NK-92 treated with Interleukin-12 subunit alpha and Interleukin-12 subunit beta, amount 100 ng/mL, for 24 hours (cell line): ENCODE measurements at regions not wholly inside any gene's neighbourhood (a gene's known extent, or its start where the extent isn't known, plus 50 kb on each side); places are given as distances from the start of the nearest gene placed in this dataset.
"Not testable (repeated sequence)": the region's sequence is repeated elsewhere in the genome, so short reads cannot be mapped to it uniquely, and the experiment has no call there.

Experiments
- DNase-seq: peaks from one replicate; lab custom pipeline; 2025; lab: John Stamatoyannopoulos, UW

- DNase-seq, result no peak
Observed at GRCh38 chr18:59800897-59801296, 98.9 kb upstream of the PMAIP1 start.

- DNase-seq, result no peak
Observed at GRCh38 chr18:59799383-59800015, 100.3 kb upstream of the PMAIP1 start.

DNA sequence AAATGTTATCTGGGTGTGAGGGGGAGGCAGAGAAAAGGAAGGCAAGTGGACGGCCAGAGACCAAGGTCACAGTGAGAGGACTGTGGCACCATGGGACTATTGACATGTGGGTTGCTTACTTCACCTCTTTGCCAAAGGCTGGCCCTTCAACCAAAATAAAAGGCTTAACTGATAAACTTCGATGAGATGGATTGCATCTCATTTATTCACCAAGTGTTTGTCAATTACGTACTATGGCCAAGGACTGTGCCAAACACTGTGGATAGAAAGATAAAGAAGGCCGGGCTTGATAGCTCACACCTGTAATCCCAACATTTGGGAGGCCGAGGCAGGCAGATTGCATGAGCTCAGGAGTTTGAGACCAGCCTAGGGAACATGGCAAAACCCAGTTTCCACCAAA lies 98.7 kb upstream of the CCBE1 start:
- DNase-seq, result no peak

DNA sequence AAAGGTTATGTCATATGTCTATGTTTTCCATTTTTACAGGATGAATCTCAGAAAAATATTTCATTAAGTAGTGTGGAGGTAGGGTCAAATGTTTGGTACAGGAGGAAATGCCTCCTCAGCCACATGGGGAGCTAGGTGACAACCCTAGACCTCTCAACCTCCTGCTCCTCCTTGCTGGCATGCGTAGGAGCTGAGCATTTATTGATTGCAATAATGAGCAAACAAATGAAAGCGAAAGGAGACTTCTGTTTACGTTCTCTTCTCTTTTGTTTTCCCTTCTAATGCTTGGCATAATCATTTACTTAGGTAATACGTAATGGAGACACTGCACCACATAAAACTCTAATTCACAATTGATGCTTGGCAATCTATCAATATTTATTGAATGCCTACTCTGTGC lies 95.1 kb upstream of the CCBE1 start:
- no peak for DNase-seq

GRCh38 chr18:59790346-59790936 lies 93.2 kb upstream of the CCBE1 start:
- DNase-seq, result not testable (repeated sequence)

DNA sequence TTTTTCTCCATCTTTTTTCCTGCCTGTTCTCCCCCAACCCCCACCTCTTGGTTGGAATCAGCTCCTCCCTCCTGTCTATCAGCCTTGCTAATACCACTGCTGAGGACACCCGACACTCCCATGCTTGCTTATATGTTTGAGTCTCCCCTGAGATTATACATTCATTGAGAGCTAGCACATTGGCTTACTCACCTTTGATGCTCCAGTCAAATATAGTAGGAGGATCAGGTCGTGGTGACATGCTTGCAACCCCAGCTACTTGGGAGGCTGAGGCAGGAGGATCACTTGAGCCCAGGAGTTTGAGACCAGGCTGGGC lies 91.5 kb upstream of the CCBE1 start:
- DNase-seq, result no peak

GRCh38 chr18:59787998-59788790 lies 91.0 kb upstream of the CCBE1 start:
- DNase-seq, result no peak

DNA sequence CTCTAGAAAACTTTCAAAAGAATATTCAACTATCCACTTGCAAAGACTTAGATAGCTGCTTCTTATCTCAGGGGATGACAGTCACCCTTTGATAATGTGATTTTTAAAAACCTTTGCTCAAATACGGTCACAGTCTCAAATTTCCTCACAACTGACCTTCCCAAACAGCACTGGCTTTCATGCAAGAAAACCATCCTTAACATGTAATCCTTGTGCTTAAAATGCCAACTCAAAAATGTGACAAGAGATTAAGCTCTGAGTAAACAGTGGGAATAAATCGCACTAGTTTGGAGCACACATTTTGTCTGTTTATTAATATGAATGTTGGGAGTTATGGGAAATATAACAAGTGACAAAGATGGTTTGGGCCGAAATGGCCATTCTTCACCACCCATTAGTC lies 87.5 kb upstream of the CCBE1 start:
- DNase-seq, result no peak

GRCh38 chr18:59783138-59783537 lies 85.9 kb upstream of the CCBE1 start:
- no peak for DNase-seq

GRCh38 chr18:59779979-59780378 lies 82.8 kb upstream of the CCBE1 start:
- DNase-seq, result no peak

DNA sequence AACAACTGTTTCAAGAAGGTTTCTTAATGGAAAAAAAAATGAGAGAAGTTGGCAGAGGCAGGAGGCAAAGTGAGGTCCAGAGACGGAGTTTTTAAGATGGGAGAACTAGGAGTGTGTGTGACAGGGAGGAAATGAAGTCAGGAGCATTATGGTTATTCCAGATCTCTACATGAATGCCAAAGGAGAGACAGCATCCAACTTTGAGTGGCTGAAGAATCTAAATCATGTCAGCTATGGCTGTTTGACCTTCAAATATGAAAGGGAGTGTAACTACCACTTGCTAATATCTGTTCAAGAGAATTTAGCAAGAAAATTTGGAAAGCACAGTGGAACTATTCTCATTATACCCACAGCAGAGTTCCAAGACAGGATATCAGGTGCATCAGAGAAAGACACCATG lies 81.2 kb upstream of the CCBE1 start:
- no peak for DNase-seq

GRCh38 chr18:59777636-59778035 lies 80.4 kb upstream of the CCBE1 start:
- no peak for DNase-seq

GRCh38 chr18:59769129-59769865 lies 72.1 kb upstream of the CCBE1 start:
- no peak for DNase-seq

GRCh38 chr18:59768409-59768808 lies 71.2 kb upstream of the CCBE1 start:
- DNase-seq, result no peak

- no peak for DNase-seq
Observed at GRCh38 chr18:59767732-59768131, 70.5 kb upstream of the CCBE1 start.

- DNase-seq, result no peak
Observed at GRCh38 chr18:59765343-59765742, 68.1 kb upstream of the CCBE1 start.

DNA sequence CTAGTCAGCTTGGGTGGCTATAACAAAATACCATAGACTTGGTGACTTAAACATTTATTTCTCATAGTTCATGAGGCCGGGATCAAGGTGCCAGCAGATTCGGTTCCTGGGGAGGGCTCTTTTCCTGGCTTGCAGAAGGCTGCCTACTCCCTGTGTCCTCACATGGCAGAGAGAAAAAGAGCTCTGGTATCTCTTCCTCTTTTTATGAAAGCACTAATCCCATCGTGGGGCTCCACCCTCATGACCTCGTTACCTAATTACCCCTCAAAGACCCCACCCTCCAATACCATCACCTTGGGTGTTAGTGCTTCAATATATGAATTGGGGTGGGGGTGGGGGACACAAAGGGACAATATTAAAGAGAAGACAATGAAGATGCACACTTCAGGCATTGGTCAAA lies 67.1 kb upstream of the CCBE1 start:
- no peak for DNase-seq

GRCh38 chr18:59763541-59764136 lies 66.4 kb upstream of the CCBE1 start:
- DNase-seq, result no peak

DNA sequence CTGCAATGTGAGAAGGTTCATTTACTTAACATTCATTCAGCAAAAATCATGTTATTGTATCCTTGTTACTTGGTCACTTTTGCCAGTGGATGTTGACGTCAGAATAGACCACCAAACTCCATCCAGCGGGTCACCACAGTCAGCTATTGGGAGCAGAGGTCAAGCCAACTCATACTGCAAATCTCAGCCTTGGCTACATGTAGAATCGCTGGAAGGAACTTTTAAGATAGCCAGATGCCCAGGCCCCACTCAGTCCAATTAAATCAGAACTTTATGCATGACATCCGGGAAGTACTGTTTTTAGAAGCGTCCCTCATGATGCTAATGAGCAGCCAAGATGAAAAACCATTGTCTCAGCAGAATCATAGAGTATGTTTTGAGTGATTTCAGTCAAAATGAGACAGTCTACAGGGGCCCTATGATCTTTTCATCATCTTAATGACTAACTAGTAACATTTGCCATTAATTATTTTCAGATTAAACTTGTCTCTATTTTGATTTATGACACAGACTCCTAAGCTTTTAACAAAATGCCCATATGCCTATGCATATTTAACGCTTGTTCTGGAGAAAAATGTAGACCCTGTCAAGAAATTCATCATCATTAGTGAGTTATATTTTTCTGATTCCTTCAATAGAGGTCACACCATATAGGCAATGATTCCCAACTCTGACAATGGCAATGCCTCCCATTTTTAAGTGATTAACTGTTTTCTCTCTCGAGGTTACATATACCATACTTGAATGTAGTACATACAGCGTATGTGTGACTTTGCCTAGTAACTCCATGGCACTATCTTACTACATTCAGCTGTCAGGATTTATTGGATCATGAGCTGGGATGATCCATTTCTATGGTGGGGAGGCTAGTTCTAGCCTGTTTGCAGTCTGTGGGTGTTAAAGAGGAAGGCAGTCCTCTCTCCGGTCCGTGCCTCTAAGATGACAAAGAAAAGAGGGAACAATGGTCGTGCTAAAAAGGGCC lies 63.7 kb upstream of the CCBE1 start:
- DNase-seq, result no peak

DNA sequence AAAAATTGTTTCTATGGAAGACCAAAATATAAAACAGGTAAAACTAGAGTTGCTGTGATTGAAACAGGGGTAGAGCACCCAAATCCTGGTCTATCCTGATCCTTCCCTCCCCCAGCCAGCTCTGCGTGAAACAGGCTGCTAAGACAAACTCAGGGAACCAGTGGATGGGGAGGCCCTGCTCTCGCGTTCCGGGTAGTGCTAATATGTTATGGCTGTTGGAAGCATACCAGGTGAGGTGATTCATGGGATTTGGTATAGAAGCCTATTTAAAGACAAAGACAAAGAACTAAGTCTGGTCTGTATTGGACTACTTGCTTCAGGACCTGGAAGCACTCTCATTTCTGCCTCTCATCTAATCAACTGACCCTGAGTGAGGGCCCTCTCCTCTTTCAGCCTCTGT lies 63.0 kb upstream of the CCBE1 start:
- DNase-seq, result no peak

DNA sequence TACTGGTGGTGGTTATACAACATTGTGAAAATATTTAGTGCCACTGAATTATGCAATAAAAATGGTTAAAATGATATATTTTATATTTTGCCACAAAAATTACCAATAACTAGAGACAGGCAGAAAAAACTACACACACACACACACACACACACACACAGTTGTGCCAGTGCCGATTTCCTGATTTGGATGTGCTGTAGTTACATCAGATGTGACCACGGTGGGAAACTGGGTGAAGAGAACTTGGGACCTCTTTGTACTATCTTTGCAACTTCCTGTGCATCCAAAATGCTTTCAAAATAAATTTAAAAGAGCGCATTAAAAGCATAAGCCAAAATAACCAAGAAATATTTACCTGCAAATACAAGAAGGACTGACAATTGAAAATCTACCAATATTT lies 61.6 kb upstream of the CCBE1 start:
- no peak for DNase-seq
